OCI-LY1 (cell line): ENCODE measurements at regions not wholly inside any gene's neighbourhood (a gene's known extent, or its start where the extent isn't known, plus 50 kb on each side); places are given as distances from the start of the nearest gene placed in this dataset.

ENCODE experiments used
- CTCF ChIP-seq: fragments of 200-600 bp; sonication (generic), shearing (Covaris generic); IDR thresholded peaks from 2 replicates; pipeline ENCODE4 v1.5.1; 2017; ENCODE audit warnings: mild to moderate bottlenecking, antibody characterized with exemption, low read length, moderate library complexity, mixed read lengths
- EZH2 ChIP-seq: fragments of 200-600 bp; sonication (generic), shearing (Covaris generic); IDR thresholded peaks from 2 replicates; pipeline ENCODE4 v1.8.0; 2017; ENCODE audit warnings: borderline replicate concordance, mixed run types, mild to moderate bottlenecking, antibody characterized with exemption, low read length, moderate library complexity, mixed read lengths

- TF ChIP-seq CTCF (no peak), EZH2 (no peak)
Measured at GRCh38 chr5:155270725-155271124, 257.2 kb downstream of the KIF4B start.
